ENCODE measurements at regions not wholly inside any gene's neighbourhood (a gene's known extent, or its start where the extent isn't known, plus 50 kb on each side); places are given as distances from the start of the nearest gene placed in this dataset.

DNA sequence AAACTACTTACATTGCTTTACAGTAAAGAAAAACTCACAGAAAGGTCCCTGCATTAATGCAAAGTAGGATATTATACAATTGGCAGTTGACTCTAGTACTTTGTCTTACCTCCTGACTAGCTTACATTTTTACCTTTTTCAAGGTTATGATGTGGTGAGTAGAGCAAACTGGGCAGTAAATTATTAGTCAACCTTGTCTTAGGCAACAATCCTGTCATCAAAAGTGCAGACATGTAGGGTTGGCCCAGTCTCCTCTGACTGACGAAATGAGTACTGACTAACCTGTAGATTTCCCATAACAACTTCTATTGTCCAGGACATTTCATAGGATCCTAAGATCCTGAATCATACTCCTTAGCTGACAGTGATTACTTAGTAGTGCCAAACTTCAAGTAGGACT, 142.0 kb upstream of the NUDT6 start:
- Histone ChIP-seq H3K4me3 (no peak overlapping the region), H3K9me3 (peaks cover 0 to 5% (median 0%) of the 10 kb centered on the region in 12 donors), H3K36me3 (peaks cover 0 to 3% (median 0%) of the 10 kb centered on the region in 9 donors), H3K27me3 (no peaks in the 10 kb centered on the region), H3K4me1 (no peaks in the 10 kb centered on the region), H3K27ac (no peak overlapping the region)
- 89 to 97% (median 94%) methylated on average over 1 of the region's 1 CpG for WGBS, 4 donors
- DNase-seq (no peak), ATAC-seq (no peak)
- intact Hi-C loops (cut with DNase I) = no loop called here
- TF ChIP-seq CTCF (IDR thresholded peaks at IDR 0.05) (no peak), POLR2A (IDR thresholded peaks at IDR 0.05) (no peak)

- H3K36me3 ChIP-seq = no peaks in the 10 kb centered on the region
- no peaks in the 10 kb centered on the region for H3K27me3 ChIP-seq
- H3K4me3 ChIP-seq = no peak overlapping the region
- H3K9me3 ChIP-seq = peaks cover 0 to 5% (median 0%) of the 10 kb centered on the region in 12 donors
- TF ChIP-seq CTCF (IDR thresholded peaks at IDR 0.05) = no peak
- TF ChIP-seq POLR2A (IDR thresholded peaks at IDR 0.05) = no peak
- H3K27ac ChIP-seq = no peak overlapping the region
- intact Hi-C loops (cut with DNase I) = no loop called here
- 67 to 78% (median 74%) methylated on average over 1 of the region's 1 CpG for WGBS, 4 donors
- no peak for ATAC-seq
- no peak for DNase-seq
- H3K4me1 ChIP-seq = no peaks in the 10 kb centered on the region
These were observed 145.7 kb upstream of the NUDT6 start for GRCh38 chr4:123068081-123068480.

DNA sequence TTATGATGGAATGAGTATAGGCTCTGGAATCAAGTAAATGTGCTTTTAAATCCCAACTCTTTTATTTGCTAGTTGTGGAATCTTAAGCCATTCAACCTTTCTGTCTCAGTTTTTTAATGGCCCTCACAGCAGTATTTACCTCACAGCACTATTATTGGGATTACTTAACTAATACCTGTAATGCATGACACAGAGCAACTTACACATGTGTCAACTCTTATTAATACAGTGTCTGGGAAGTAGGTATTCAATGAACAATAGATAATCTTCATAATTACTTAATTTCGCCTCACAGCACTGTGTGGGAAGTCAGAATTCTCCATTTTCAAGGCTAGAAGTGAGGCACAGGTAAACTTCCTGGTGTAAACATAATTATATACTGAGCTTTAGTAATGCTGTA, 149.7 kb upstream of the NUDT6 start:
- no peak for ATAC-seq
- Histone ChIP-seq H3K27me3 (no peaks in the 10 kb centered on the region), H3K36me3 (no peaks in the 10 kb centered on the region), H3K27ac (no peak overlapping the region), H3K9me3 (no peaks in the 10 kb centered on the region), H3K4me3 (no peak overlapping the region), H3K4me1 (no peaks in the 10 kb centered on the region)
- intact Hi-C loops (cut with DNase I) = loop anchor here in 1 of 10 donors (2.0 kb wide), 1 partner anchor 23 kb away; no protein-coding TSS in a partner anchor
- no peak for DNase-seq
- TF ChIP-seq POLR2A (IDR thresholded peaks at IDR 0.05) (no peak), CTCF (IDR thresholded peaks at IDR 0.05) (no peak)
- 97 to 98% (median 97%) methylated on average over 1 of the region's 1 CpG for WGBS, 4 donors

- Histone ChIP-seq H3K4me3 (no peak overlapping the region), H3K36me3 (no peaks in the 10 kb centered on the region), H3K4me1 (no peaks in the 10 kb centered on the region), H3K27me3 (no peaks in the 10 kb centered on the region), H3K27ac (no peak overlapping the region), H3K9me3 (no peaks in the 10 kb centered on the region)
- no peak for DNase-seq
- TF ChIP-seq POLR2A (IDR thresholded peaks at IDR 0.05) (no peak), CTCF (IDR thresholded peaks at IDR 0.05) (no peak)
- intact Hi-C loops (cut with DNase I) = loop anchor here in 1 of 10 donors (2.0 kb wide), 1 partner anchor 21 kb away; no protein-coding TSS in a partner anchor
- ATAC-seq = no peak
- 95 to 97% (median 96%) methylated on average over 2 of the region's 2 CpGs for WGBS, 4 donors
These were observed 151.3 kb upstream of the NUDT6 start for GRCh38 chr4:123073650-123074049.

All from heart left ventricle (tissue), 16 donors.